Esophagus mucosa (tissue), 1 donor: ENCODE measurements at regions not wholly inside any gene's neighbourhood (a gene's known extent, or its start where the extent isn't known, plus 50 kb on each side); places are given as distances from the start of the nearest gene placed in this dataset.
A peak's percentile ranks its signal among the peaks of the same experiment; 100 is the strongest.

Experiments
- ATAC-seq: fragments of 200-7000 bp; cut with Tn5 transposase; one replicate; pipeline ENCODE4 v1.9.1; 2020
- donor health status: DM: yes; HTN: yes; CAD: no.

GRCh38 chr10:118173296-118173695 lies 126.6 kb upstream of the RAB11FIP2 start:
- ATAC-seq, result no peak

GRCh38 chr10:118171861-118172260 lies 125.1 kb upstream of the RAB11FIP2 start:
- ATAC-seq, result no peak

- ATAC-seq, result no peak
These were observed 120.4 kb upstream of the RAB11FIP2 start for GRCh38 chr10:118167056-118167700.

GRCh38 chr10:118163217-118163616 lies 116.5 kb upstream of the RAB11FIP2 start:
- ATAC-seq, result no peak

- no peak for ATAC-seq
These were observed 114.9 kb upstream of the RAB11FIP2 start for GRCh38 chr10:118161461-118162246.

GRCh38 chr10:118153287-118153686 lies 106.5 kb upstream of the RAB11FIP2 start:
- no peak for ATAC-seq

- no peak for ATAC-seq
These were observed 104.7 kb upstream of the RAB11FIP2 start for GRCh38 chr10:118151461-118151860.

- ATAC-seq, result no peak
These were observed 101.5 kb upstream of the RAB11FIP2 start for GRCh38 chr10:118148247-118148646.

GRCh38 chr10:118145256-118145655 lies 98.5 kb upstream of the RAB11FIP2 start:
- no peak for ATAC-seq

GRCh38 chr10:118141471-118141870 lies 94.7 kb upstream of the RAB11FIP2 start:
- no peak for ATAC-seq

- ATAC-seq, result no peak
These were observed 92.6 kb upstream of the RAB11FIP2 start for GRCh38 chr10:118139321-118139720.

- no peak for ATAC-seq
These were observed 81.9 kb upstream of the RAB11FIP2 start for GRCh38 chr10:118128675-118129074.

GRCh38 chr10:118118716-118119115 lies 72.0 kb upstream of the RAB11FIP2 start:
- no peak for ATAC-seq

GRCh38 chr10:118116715-118117449 lies 70.1 kb upstream of the RAB11FIP2 start:
- ATAC-seq, result peak; percentile 90

- ATAC-seq, result no peak
These were observed 69.6 kb upstream of the RAB11FIP2 start for GRCh38 chr10:118116362-118116714.

- no peak for ATAC-seq
These were observed 69.0 kb upstream of the RAB11FIP2 start for GRCh38 chr10:118115701-118116100.

GRCh38 chr10:118114992-118115391 lies 68.3 kb upstream of the RAB11FIP2 start:
- no peak for ATAC-seq

GRCh38 chr10:118112543-118113125 lies 65.9 kb upstream of the RAB11FIP2 start:
- peak; percentile 88 for ATAC-seq

GRCh38 chr10:118110750-118111149 lies 64.0 kb upstream of the RAB11FIP2 start:
- ATAC-seq, result no peak

- ATAC-seq, result no peak
These were observed 61.7 kb upstream of the RAB11FIP2 start for GRCh38 chr10:118108194-118109026.

GRCh38 chr10:118107541-118107940 lies 60.8 kb upstream of the RAB11FIP2 start:
- no peak for ATAC-seq

GRCh38 chr10:118107040-118107439 lies 60.3 kb upstream of the RAB11FIP2 start:
- no peak for ATAC-seq
